GM19395 (cell line): ENCODE measurements at regions not wholly inside any gene's neighbourhood (a gene's known extent, or its start where the extent isn't known, plus 50 kb on each side); places are given as distances from the start of the nearest gene placed in this dataset.
A peak's percentile ranks its signal among the peaks of the same experiment; 100 is the strongest.
"Not testable (repeated sequence)": the region's sequence is repeated elsewhere in the genome, so short reads cannot be mapped to it uniquely, and the experiment has no call there.

Source experiments
- ATAC-seq: cut with Tn5 transposase; IDR thresholded peaks from one replicate; pipeline ENCODE4 v1.9.1; 2021; ENCODE audit warnings: mild to moderate bottlenecking, moderate library complexity; ENCODE audit not compliant: unreplicated experiment

- no peak for ATAC-seq
These were observed 95.8 kb upstream of the ABCB5 start for GRCh38 chr7:20519645-20520044.

- ATAC-seq, result no peak
These were observed 94.9 kb upstream of the ABCB5 start for GRCh38 chr7:20520530-20520929.

GRCh38 chr7:20521243-20521642 lies 94.2 kb upstream of the ABCB5 start:
- ATAC-seq, result no peak

- no peak for ATAC-seq
These were observed 86.2 kb upstream of the ABCB5 start for GRCh38 chr7:20529260-20529659.

GRCh38 chr7:20532890-20533289 lies 82.6 kb upstream of the ABCB5 start:
- ATAC-seq, result no peak

GRCh38 chr7:20534543-20534942 lies 80.9 kb upstream of the ABCB5 start:
- ATAC-seq, result no peak

- ATAC-seq, result no peak
These were observed 79.9 kb upstream of the ABCB5 start for GRCh38 chr7:20535541-20535940.

GRCh38 chr7:20539201-20539600 lies 76.3 kb upstream of the ABCB5 start:
- ATAC-seq, result no peak

GRCh38 chr7:20541608-20542349 lies 73.7 kb upstream of the ABCB5 start:
- ATAC-seq, result peak; percentile 80

- no peak for ATAC-seq
These were observed 72.9 kb upstream of the ABCB5 start for GRCh38 chr7:20542594-20542993.

- no peak for ATAC-seq
These were observed 72.0 kb upstream of the ABCB5 start for GRCh38 chr7:20543500-20543899.

GRCh38 chr7:20545016-20545415 lies 70.5 kb upstream of the ABCB5 start:
- no peak for ATAC-seq

GRCh38 chr7:20546958-20547357 lies 68.5 kb upstream of the ABCB5 start:
- not testable (repeated sequence) for ATAC-seq

GRCh38 chr7:20554072-20554471 lies 61.4 kb upstream of the ABCB5 start:
- no peak for ATAC-seq

- no peak for ATAC-seq
These were observed 59.4 kb upstream of the ABCB5 start for GRCh38 chr7:20556091-20556490.

GRCh38 chr7:20557116-20557515 lies 58.4 kb upstream of the ABCB5 start:
- no peak for ATAC-seq

GRCh38 chr7:20558963-20559716 lies 56.3 kb upstream of the ABCB5 start:
- no peak for ATAC-seq

- ATAC-seq, result no peak
These were observed 55.6 kb upstream of the ABCB5 start for GRCh38 chr7:20559883-20560282.

GRCh38 chr7:20560325-20561180 lies 54.9 kb upstream of the ABCB5 start:
- no peak for ATAC-seq

GRCh38 chr7:20561466-20561865 lies 54.0 kb upstream of the ABCB5 start:
- ATAC-seq, result no peak

GRCh38 chr7:20561908-20562307 lies 53.6 kb upstream of the ABCB5 start:
- ATAC-seq, result no peak
